Liver (tissue), 7 donors: ENCODE measurements at regions not wholly inside any gene's neighbourhood (a gene's known extent, or its start where the extent isn't known, plus 50 kb on each side); places are given as distances from the start of the nearest gene placed in this dataset.

ENCODE experiments used
- DNase-seq: peaks from one replicate; pipeline ENCODE4 v3.0.0-alpha.2; 2017; ENCODE audit warnings: low spot score
- H3K27ac ChIP-seq, 2 donors: one replicate each; pipeline ENCODE4 v1.7.0; 2013; ENCODE audit warnings: inconsistent platforms in 2 of 2, low read length in 2 of 2, control low read depth in 1 of 2, low read depth in 1 of 2, mild to moderate bottlenecking in 1 of 2
- H3K27me3 ChIP-seq, 4 donors: one replicate each; pipeline versions ENCODE4 v1.6.1 to v1.7.0; 2013; ENCODE audit warnings: low read length in 3 of 4, inconsistent platforms in 1 of 4, mild to moderate bottlenecking in 1 of 4, moderate library complexity in 1 of 4; ENCODE audit not compliant: control insufficient read depth in 4 of 4, insufficient read depth in 4 of 4
- H3K36me3 ChIP-seq, 4 donors: one replicate each; pipeline versions ENCODE4 v1.6.1 to v1.7.0; 2013; ENCODE audit warnings: low read length in 3 of 4, mild to moderate bottlenecking in 3 of 4, low read depth in 1 of 4, moderate library complexity in 1 of 4; ENCODE audit not compliant: control insufficient read depth in 4 of 4, insufficient read depth in 3 of 4
- H3K4me1 ChIP-seq, 4 donors: one replicate each; pipeline versions ENCODE4 v1.6.1 to v1.7.0; 2013; ENCODE audit warnings: low read length in 3 of 4, mild to moderate bottlenecking in 3 of 4, moderate library complexity in 1 of 4; ENCODE audit not compliant: control insufficient read depth in 4 of 4, insufficient read depth in 4 of 4
- H3K4me3 ChIP-seq, 3 donors: one replicate each; pipeline versions ENCODE4 v1.6.1 to v1.7.0; 2013; ENCODE audit warnings: low read length in 3 of 3, control low read depth in 1 of 3, low read depth in 1 of 3, mild to moderate bottlenecking in 1 of 3
- H3K9ac ChIP-seq, 2 donors: one replicate each; pipeline ENCODE4 v1.7.0; 2013; ENCODE audit warnings: low read length in 2 of 2, mild to moderate bottlenecking in 2 of 2, moderate library complexity in 2 of 2, control low read depth in 1 of 2, low read depth in 1 of 2
- H3K9me3 ChIP-seq, 4 donors: one replicate each; pipeline versions ENCODE4 v1.6.1 to v1.7.0; 2013; ENCODE audit warnings: low read length in 3 of 4; ENCODE audit not compliant: control insufficient read depth in 4 of 4
- EGR1 ChIP-seq, 2 donors: IDR thresholded peaks; 2 replicates each; pipeline ENCODE4 v1.6.1; 2016 to 2018; ENCODE audit warnings: antibody characterized with exemption in 2 of 2, low read depth in 2 of 2
- FOXA1 ChIP-seq: IDR thresholded peaks from 2 replicates; pipeline ENCODE4 v1.6.1; 2016; ENCODE audit warnings: antibody characterized with exemption
- FOXA2 ChIP-seq: IDR thresholded peaks from 2 replicates; pipeline ENCODE4 v1.6.1; 2016; ENCODE audit warnings: antibody characterized with exemption
- HNF4A ChIP-seq, 2 donors: conservative IDR thresholded peaks; 2 replicates each; pipeline ENCODE4 v1.6.1; 2016; ENCODE audit warnings: antibody characterized with exemption in 2 of 2, mild to moderate bottlenecking in 2 of 2
- HNF4G ChIP-seq: IDR thresholded peaks from 2 replicates; pipeline ENCODE4 v1.6.1; 2016; ENCODE audit warnings: antibody characterized with exemption
- JUND ChIP-seq, 2 donors: IDR thresholded peaks; 2 replicates each; pipeline ENCODE4 v1.6.1; 2016; ENCODE audit warnings: antibody characterized with exemption in 2 of 2
- NR2F2 ChIP-seq: IDR thresholded peaks from 2 replicates; pipeline ENCODE4 v1.6.1; 2016; ENCODE audit warnings: antibody characterized with exemption
- RAD21 ChIP-seq, 2 donors: IDR thresholded peaks; 2 replicates each; pipeline ENCODE4 v1.6.1; 2016; ENCODE audit warnings: antibody characterized with exemption in 2 of 2, mild to moderate bottlenecking in 2 of 2
- REST ChIP-seq: IDR thresholded peaks from 2 replicates; pipeline ENCODE4 v1.6.1; 2016; ENCODE audit warnings: antibody characterized with exemption, mild to moderate bottlenecking
- RXRA ChIP-seq, 2 donors: IDR thresholded peaks; 2 replicates each; pipeline ENCODE4 v1.6.1; 2017 to 2018; ENCODE audit warnings: antibody characterized with exemption in 2 of 2, mild to moderate bottlenecking in 1 of 2
- SP1 ChIP-seq: IDR thresholded peaks from 2 replicates; pipeline ENCODE4 v1.6.1; 2018; ENCODE audit warnings: antibody characterized with exemption, mild to moderate bottlenecking
- TAF1 ChIP-seq: conservative IDR thresholded peaks from 2 replicates; pipeline ENCODE4 v1.6.1; 2016; ENCODE audit warnings: antibody characterized with exemption, mild to moderate bottlenecking
- YY1 ChIP-seq: IDR thresholded peaks from 2 replicates; pipeline ENCODE4 v1.6.1; 2016; ENCODE audit warnings: antibody characterized with exemption, mild to moderate bottlenecking
- ZBTB33 ChIP-seq: IDR thresholded peaks from 2 replicates; pipeline ENCODE4 v1.6.1; 2016; ENCODE audit warnings: antibody characterized with exemption
- WGBS: extraction: QIAGEN DNeasy Blood & Tissue Kit; methylation state at CpG from one replicate; pipeline ENCODE4 v1.1.7; 2013; 5-methylcytosine and 5-hydroxymethylcytosine counted together
- TF ChIP-seq, protein P1 (sequence below): IDR thresholded peaks from 2 replicates; pipeline ENCODE4 v1.6.1; 2016; ENCODE audit warnings: antibody characterized with exemption
- TF ChIP-seq, protein P2 (sequence below): IDR thresholded peaks from 2 replicates; pipeline ENCODE4 v1.6.1; 2016; ENCODE audit warnings: antibody characterized with exemption
- donor health status: healthy.
- donor health status: healthy.
- donor health status: healthy.
- donor health status: healthy.

DNA sequence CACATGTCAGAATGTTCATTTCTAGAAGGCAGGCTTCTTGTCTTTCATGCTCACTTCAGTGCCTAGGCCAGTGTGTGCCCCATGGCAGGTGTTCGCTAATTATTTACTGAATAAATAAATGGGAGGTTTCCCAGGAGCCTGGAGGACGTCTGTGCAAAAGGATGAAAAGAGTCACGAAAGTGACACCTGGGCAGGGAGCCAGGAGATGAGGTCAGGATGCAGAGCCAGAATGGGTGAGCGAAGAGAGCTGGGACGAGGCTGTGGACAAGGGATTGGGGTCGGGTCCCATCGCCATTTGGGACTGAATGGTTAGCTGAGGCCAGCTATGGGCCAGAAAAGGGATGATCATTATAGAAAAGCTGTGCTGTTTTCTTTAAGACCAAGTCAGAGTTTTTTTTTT, 560.4 kb downstream of the TBC1D22A start:
- H3K36me3 ChIP-seq: no peaks in the 10 kb centered on the region
- peaks cover 0 to 3% (median 0%) of the 10 kb centered on the region in 4 donors for H3K27me3 ChIP-seq
- peaks cover 0 to 10% (median 3%) of the 10 kb centered on the region in 4 donors for H3K9me3 ChIP-seq
- 53% methylated on average over 7 of the region's 7 CpGs for WGBS
- H3K4me1 ChIP-seq: no peaks in the 10 kb centered on the region
- no peak for DNase-seq
- no peak overlapping the region for H3K27ac ChIP-seq
- H3K4me3 ChIP-seq: no peak overlapping the region
- no peak for TF ChIP-seq FOXA2
- no peak for TF ChIP-seq HNF4A (conservative IDR thresholded peaks at IDR 0.05)
- no peak for TF ChIP-seq FOXA1
- H3K9ac ChIP-seq: no peak overlapping the region

DNA sequence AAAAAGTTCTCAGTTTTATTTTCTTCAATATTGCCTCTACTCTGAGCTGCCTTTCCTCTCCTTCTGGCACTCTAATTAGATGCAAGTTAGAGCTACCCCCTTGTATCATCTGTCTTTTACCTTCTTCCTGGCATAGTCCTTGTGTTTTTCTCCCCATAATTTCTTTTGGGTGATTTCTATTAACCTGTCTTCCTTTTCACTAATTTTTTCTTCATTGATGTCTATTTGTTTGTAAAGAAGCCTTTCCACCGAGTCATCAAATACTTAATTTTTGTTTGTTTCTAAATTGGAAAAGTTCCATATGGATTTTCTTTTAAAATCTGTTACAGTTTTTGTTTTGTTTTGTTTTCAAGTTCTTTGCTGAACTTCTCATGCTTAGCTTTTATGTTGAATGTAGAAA, 558.1 kb downstream of the TBC1D22A start:
- no peaks in the 10 kb centered on the region for H3K36me3 ChIP-seq
- H3K4me1 ChIP-seq: no peaks in the 10 kb centered on the region
- H3K27ac ChIP-seq: no peak overlapping the region
- no peak overlapping the region for H3K4me3 ChIP-seq
- peaks cover 0 to 3% (median 0%) of the 10 kb centered on the region in 4 donors for H3K27me3 ChIP-seq
- WGBS: 54% methylated on average over 1 of the region's 1 CpG
- peaks cover 0 to 10% (median 3%) of the 10 kb centered on the region in 4 donors for H3K9me3 ChIP-seq
- no peak overlapping the region for H3K9ac ChIP-seq
- DNase-seq: no peak
- TF ChIP-seq HNF4A (conservative IDR thresholded peaks at IDR 0.05) (no peak), EGR1 (IDR thresholded peaks at IDR 0.05; ENCODE audit: low read depth in 2 of 2) (no peak), RAD21 (IDR thresholded peaks at IDR 0.05) (no peak), FOXA2 (no peak), YY1 (no peak), NR2F2 (no peak), JUND (IDR thresholded peaks at IDR 0.05) (no peak), ZBTB33 (no peak)
- TF ChIP-seq, protein P1, sequence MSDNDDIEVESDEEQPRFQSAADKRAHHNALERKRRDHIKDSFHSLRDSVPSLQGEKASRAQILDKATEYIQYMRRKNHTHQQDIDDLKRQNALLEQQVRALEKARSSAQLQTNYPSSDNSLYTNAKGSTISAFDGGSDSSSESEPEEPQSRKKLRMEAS: no peak

DNA sequence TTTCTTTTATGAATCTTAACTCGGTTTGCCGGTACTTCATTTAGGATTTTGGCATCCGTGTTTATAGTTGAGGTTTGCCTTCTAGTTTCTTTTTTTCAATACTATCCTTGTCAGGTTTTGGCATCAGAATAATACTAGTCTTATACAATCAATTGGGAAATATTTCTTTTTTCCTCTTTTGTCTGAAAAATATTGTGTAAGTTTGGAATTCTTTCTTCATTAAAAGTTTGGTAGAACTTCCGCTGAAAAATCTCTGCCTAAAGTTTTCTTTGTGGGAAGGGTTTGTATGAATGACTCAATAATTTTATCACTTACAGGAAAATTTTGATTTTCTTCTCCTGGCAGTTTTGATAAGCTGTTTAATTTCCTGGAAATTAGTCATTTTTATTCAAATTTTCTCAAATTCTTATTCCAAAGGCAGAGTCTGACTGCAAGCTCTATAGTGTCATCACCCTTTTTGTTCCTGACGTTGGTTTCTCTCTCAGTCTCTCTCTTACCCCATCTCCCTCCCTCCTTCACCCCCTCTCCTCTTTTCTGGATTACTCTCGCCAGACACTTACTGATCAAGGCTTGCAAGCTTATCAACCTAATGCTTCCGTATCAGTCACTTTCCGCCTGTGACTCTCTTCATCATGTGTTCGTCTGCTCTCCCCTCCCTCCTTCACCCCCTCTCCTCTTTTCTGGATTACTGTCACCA, 555.7 kb downstream of the TBC1D22A start:
- TF ChIP-seq TAF1 (no peak), YY1 (no peak), SP1 (no peak), HNF4G (no peak), REST (no peak), RXRA (IDR thresholded peaks at IDR 0.05) (no peak), FOXA1 (no peak), JUND (IDR thresholded peaks at IDR 0.05) (no peak), HNF4A (conservative IDR thresholded peaks at IDR 0.05) (no peak), RAD21 (IDR thresholded peaks at IDR 0.05) (no peak), NR2F2 (no peak), FOXA2 (no peak), ZBTB33 (no peak)
- TF ChIP-seq, protein P2, sequence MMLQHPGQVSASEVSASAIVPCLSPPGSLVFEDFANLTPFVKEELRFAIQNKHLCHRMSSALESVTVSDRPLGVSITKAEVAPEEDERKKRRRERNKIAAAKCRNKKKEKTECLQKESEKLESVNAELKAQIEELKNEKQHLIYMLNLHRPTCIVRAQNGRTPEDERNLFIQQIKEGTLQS: no peak
- H3K36me3 ChIP-seq: no peaks in the 10 kb centered on the region
- peaks cover 0 to 3% (median 0%) of the 10 kb centered on the region in 4 donors for H3K27me3 ChIP-seq
- DNase-seq: no peak
- no peak overlapping the region for H3K9ac ChIP-seq
- H3K4me1 ChIP-seq: no peaks in the 10 kb centered on the region
- no peak overlapping the region for H3K27ac ChIP-seq
- WGBS: 62% methylated on average over 9 of the region's 9 CpGs
- no peak overlapping the region for H3K4me3 ChIP-seq
- H3K9me3 ChIP-seq: peaks cover 0 to 10% (median 3%) of the 10 kb centered on the region in 4 donors
